Neural cell (in vitro differentiated cells): ENCODE measurements at regions not wholly inside any gene's neighbourhood (a gene's known extent, or its start where the extent isn't known, plus 50 kb on each side); places are given as distances from the start of the nearest gene placed in this dataset.

Experiments
- H2AFZ ChIP-seq: fragments of 200-600, 300-800 bp; sonication (generic), shearing (Covaris generic); 2 replicates; pipeline ENCODE4 v1.6.0; 2014; ENCODE audit warnings: low read depth, mild to moderate bottlenecking, antibody characterized with exemption, low read length, moderate library complexity
- H3F3A ChIP-seq: fragments of 200-600 bp; shearing (Covaris generic); 2 replicates; pipeline ENCODE4 v1.6.1; 2016; ENCODE audit warnings: mild to moderate bottlenecking, moderate library complexity, mixed read lengths, antibody characterized with exemption, low read length; ENCODE audit not compliant: insufficient read depth, poor library complexity, severe bottlenecking
- H3K27ac ChIP-seq: fragments of 200-600, 300-800 bp; sonication (generic), shearing (Covaris generic); 2 replicates; pipeline ENCODE4 v1.5.1; 2014; ENCODE audit warnings: mild to moderate bottlenecking, low read length, moderate library complexity
- H3K27me3 ChIP-seq: fragments of 300-800, 200-600 bp; sonication (generic), shearing (Covaris generic); 2 replicates; pipeline ENCODE4 v1.6.0; 2014; ENCODE audit warnings: mild to moderate bottlenecking, low read depth, low read length, moderate library complexity; ENCODE audit not compliant: insufficient read depth
- H3K36me3 ChIP-seq: fragments of 300-800, 200-600 bp; sonication (generic), shearing (Covaris generic); 2 replicates; pipeline ENCODE4 v1.5.1; 2014; ENCODE audit warnings: mild to moderate bottlenecking, antibody characterized with exemption, low read length, moderate library complexity; ENCODE audit not compliant: insufficient read depth
- H3K4me2 ChIP-seq: fragments of 300-800, 200-600 bp; sonication (generic), shearing (Covaris generic); 2 replicates; pipeline ENCODE4 v1.6.0; 2014; ENCODE audit warnings: mild to moderate bottlenecking, low read length
- H3K4me3 ChIP-seq: fragments of 300-800, 200-600 bp; sonication (generic), shearing (Covaris generic); 2 replicates; pipeline ENCODE4 v1.5.1; 2014; ENCODE audit warnings: mild to moderate bottlenecking, low read length, moderate library complexity
- H3K79me2 ChIP-seq: fragments of 200-600 bp; shearing (Covaris generic); replicated peaks from 2 replicates; pipeline ENCODE4 v1.6.0; 2014; ENCODE audit warnings: mild to moderate bottlenecking, low read length, moderate library complexity; ENCODE audit not compliant: insufficient read depth
- H3K9ac ChIP-seq: fragments of 300-800, 200-600 bp; sonication (generic), shearing (Covaris generic); 2 replicates; pipeline ENCODE4 v1.6.1; 2016; ENCODE audit warnings: mild to moderate bottlenecking, low read length, mixed read lengths
- H3K9me2 ChIP-seq: fragments of 200-600 bp; shearing (Covaris generic); 2 replicates; pipeline ENCODE4 v1.6.1; 2016; ENCODE audit warnings: mild to moderate bottlenecking, low read length, mixed read lengths; ENCODE audit not compliant: insufficient read depth
- H3K9me3 ChIP-seq: fragments of 200-600, 300-800 bp; sonication (generic), shearing (Covaris generic); 2 replicates; pipeline ENCODE4 v1.6.1; 2016; ENCODE audit warnings: mild to moderate bottlenecking, mixed run types, low read length, moderate library complexity, mixed read lengths
- H4K20me1 ChIP-seq: fragments of 200-600 bp; shearing (Covaris generic); 2 replicates; pipeline ENCODE4 v1.6.1; 2016; ENCODE audit warnings: mild to moderate bottlenecking, mixed run types; ENCODE audit not compliant: insufficient read depth
- EP300 ChIP-seq: fragments of 450-650 bp; conservative IDR thresholded peaks from 2 replicates; pipeline ENCODE4 v1.6.1; 2014; ENCODE audit warnings: antibody characterized with exemption, mild to moderate bottlenecking, moderate library complexity; ENCODE audit not compliant: poor library complexity, severe bottlenecking
- EZH2 ChIP-seq: fragments of 200-600, 300-800 bp; shearing (Covaris generic), sonication (generic); IDR thresholded peaks from 2 replicates; pipeline ENCODE4 v1.6.1; 2014; ENCODE audit warnings: antibody characterized with exemption, low read length, borderline replicate concordance, mild to moderate bottlenecking; ENCODE audit not compliant: insufficient read depth, poor library complexity, severe bottlenecking
- MXI1 ChIP-seq: fragments of 450-650 bp; conservative IDR thresholded peaks from 2 replicates; pipeline ENCODE4 v1.6.1; 2014; ENCODE audit warnings: antibody characterized with exemption, mild to moderate bottlenecking; ENCODE audit not compliant: poor library complexity, severe bottlenecking
- POLR2AphosphoS5 ChIP-seq: IDR thresholded peaks from 2 replicates; pipeline ENCODE4 v1.6.1; 2012
- RAD21 ChIP-seq: fragments of 450-650 bp; conservative IDR thresholded peaks from 2 replicates; pipeline ENCODE4 v1.6.1; 2014; ENCODE audit warnings: antibody characterized with exemption, mild to moderate bottlenecking, moderate library complexity
- SMC3 ChIP-seq: fragments of 450-650 bp; conservative IDR thresholded peaks from 2 replicates; pipeline ENCODE4 v1.6.1; 2014; ENCODE audit warnings: antibody characterized with exemption, mild to moderate bottlenecking, moderate library complexity; ENCODE audit not compliant: poor library complexity
- TAF1 ChIP-seq: IDR thresholded peaks from 2 replicates; pipeline ENCODE4 v1.6.1; 2012; ENCODE audit warnings: low read depth
- TF ChIP-seq, protein P1 (sequence below): fragments of 450-650 bp; IDR thresholded peaks from 2 replicates; pipeline ENCODE4 v1.5.1; 2014; ENCODE audit warnings: antibody characterized with exemption, mild to moderate bottlenecking, moderate library complexity; ENCODE audit not compliant: poor library complexity, severe bottlenecking
- TF ChIP-seq, protein P2 (sequence below): IDR thresholded peaks from 2 replicates; pipeline ENCODE4 v1.6.1; 2012; ENCODE audit warnings: borderline replicate concordance

GRCh38 chr20:41748051-41748450, 129.9 kb upstream of the CHD6 start:
- no peaks in the 10 kb centered on the region for H3K27me3 ChIP-seq
- H3K9ac ChIP-seq: no peak overlapping the region
- H3K27ac ChIP-seq: no peak overlapping the region
- H3K4me2 ChIP-seq: no peak overlapping the region
- no peak overlapping the region for H2AFZ ChIP-seq
- no peaks in the 10 kb centered on the region for H4K20me1 ChIP-seq
- H3K4me3 ChIP-seq: no peak overlapping the region
- H3K9me2 ChIP-seq: no peaks in the 10 kb centered on the region
- TF ChIP-seq RAD21 (no peak), SMC3 (no peak), POLR2AphosphoS5 (no peak), TAF1 (no peak)
- no peaks in the 10 kb centered on the region for H3K36me3 ChIP-seq
- H3K79me2 ChIP-seq: no peaks in the 10 kb centered on the region
- H3K9me3 ChIP-seq: peaks cover 3% of the 10 kb centered on the region
- no peaks in the 10 kb centered on the region for H3F3A ChIP-seq

DNA sequence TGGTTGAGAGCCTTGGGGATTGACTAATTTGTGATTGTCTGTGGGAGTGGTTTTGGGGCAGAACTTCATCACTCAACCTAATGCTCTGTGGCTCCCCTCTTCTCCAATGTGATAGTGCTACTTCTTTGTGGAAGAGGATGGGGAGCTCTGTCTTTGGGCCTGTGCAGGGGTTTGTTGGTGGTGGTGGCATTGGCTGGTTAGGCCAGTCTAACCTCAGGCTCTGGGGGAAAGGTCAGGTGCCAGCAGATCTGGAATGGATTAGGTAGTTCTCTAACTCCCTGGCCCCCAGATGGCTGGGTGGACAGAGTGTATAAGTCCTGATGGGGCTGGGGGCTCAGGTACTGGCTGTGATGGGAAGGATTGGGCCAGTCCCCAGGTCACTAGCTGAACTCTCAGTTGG, 129.0 kb upstream of the CHD6 start:
- Histone ChIP-seq H3K27ac (no peak overlapping the region), H3K36me3 (no peaks in the 10 kb centered on the region), H3K27me3 (no peaks in the 10 kb centered on the region), H3K9me2 (no peaks in the 10 kb centered on the region), H3K9me3 (no peaks in the 10 kb centered on the region), H3K4me2 (no peak overlapping the region), H3F3A (no peaks in the 10 kb centered on the region), H3K4me3 (no peak overlapping the region), H3K9ac (no peak overlapping the region), H3K79me2 (no peaks in the 10 kb centered on the region), H4K20me1 (no peaks in the 10 kb centered on the region), H2AFZ (no peak overlapping the region)
- TF ChIP-seq EP300 (no peak), SMC3 (no peak)

GRCh38 chr20:41746635-41747034, 128.5 kb upstream of the CHD6 start:
- no peaks in the 10 kb centered on the region for H3K27me3 ChIP-seq
- TF ChIP-seq POLR2AphosphoS5: no peak
- TF ChIP-seq EP300: no peak
- TF ChIP-seq, protein P1, sequence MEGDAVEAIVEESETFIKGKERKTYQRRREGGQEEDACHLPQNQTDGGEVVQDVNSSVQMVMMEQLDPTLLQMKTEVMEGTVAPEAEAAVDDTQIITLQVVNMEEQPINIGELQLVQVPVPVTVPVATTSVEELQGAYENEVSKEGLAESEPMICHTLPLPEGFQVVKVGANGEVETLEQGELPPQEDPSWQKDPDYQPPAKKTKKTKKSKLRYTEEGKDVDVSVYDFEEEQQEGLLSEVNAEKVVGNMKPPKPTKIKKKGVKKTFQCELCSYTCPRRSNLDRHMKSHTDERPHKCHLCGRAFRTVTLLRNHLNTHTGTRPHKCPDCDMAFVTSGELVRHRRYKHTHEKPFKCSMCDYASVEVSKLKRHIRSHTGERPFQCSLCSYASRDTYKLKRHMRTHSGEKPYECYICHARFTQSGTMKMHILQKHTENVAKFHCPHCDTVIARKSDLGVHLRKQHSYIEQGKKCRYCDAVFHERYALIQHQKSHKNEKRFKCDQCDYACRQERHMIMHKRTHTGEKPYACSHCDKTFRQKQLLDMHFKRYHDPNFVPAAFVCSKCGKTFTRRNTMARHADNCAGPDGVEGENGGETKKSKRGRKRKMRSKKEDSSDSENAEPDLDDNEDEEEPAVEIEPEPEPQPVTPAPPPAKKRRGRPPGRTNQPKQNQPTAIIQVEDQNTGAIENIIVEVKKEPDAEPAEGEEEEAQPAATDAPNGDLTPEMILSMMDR: no peak
- TF ChIP-seq MXI1: no peak
- TF ChIP-seq, protein P2, sequence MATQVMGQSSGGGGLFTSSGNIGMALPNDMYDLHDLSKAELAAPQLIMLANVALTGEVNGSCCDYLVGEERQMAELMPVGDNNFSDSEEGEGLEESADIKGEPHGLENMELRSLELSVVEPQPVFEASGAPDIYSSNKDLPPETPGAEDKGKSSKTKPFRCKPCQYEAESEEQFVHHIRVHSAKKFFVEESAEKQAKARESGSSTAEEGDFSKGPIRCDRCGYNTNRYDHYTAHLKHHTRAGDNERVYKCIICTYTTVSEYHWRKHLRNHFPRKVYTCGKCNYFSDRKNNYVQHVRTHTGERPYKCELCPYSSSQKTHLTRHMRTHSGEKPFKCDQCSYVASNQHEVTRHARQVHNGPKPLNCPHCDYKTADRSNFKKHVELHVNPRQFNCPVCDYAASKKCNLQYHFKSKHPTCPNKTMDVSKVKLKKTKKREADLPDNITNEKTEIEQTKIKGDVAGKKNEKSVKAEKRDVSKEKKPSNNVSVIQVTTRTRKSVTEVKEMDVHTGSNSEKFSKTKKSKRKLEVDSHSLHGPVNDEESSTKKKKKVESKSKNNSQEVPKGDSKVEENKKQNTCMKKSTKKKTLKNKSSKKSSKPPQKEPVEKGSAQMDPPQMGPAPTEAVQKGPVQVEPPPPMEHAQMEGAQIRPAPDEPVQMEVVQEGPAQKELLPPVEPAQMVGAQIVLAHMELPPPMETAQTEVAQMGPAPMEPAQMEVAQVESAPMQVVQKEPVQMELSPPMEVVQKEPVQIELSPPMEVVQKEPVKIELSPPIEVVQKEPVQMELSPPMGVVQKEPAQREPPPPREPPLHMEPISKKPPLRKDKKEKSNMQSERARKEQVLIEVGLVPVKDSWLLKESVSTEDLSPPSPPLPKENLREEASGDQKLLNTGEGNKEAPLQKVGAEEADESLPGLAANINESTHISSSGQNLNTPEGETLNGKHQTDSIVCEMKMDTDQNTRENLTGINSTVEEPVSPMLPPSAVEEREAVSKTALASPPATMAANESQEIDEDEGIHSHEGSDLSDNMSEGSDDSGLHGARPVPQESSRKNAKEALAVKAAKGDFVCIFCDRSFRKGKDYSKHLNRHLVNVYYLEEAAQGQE: no peak
- TF ChIP-seq EZH2: no peak
- TF ChIP-seq TAF1: no peak
- no peak for TF ChIP-seq SMC3
- no peak for TF ChIP-seq RAD21
- H3K27ac ChIP-seq: no peak overlapping the region
- no peak overlapping the region for H3K9ac ChIP-seq
- no peak overlapping the region for H2AFZ ChIP-seq
- no peak overlapping the region for H3K4me3 ChIP-seq
- H3F3A ChIP-seq: no peaks in the 10 kb centered on the region
- H3K79me2 ChIP-seq: no peaks in the 10 kb centered on the region
- no peaks in the 10 kb centered on the region for H3K36me3 ChIP-seq
- H3K4me2 ChIP-seq: no peak overlapping the region
- no peaks in the 10 kb centered on the region for H3K9me2 ChIP-seq
- no peaks in the 10 kb centered on the region for H4K20me1 ChIP-seq
- H3K9me3 ChIP-seq: no peaks in the 10 kb centered on the region
